ENCODE measurements at regions not wholly inside any gene's neighbourhood (a gene's known extent, or its start where the extent isn't known, plus 50 kb on each side); places are given as distances from the start of the nearest gene placed in this dataset.
"Not testable (repeated sequence)": the region's sequence is repeated elsewhere in the genome, so short reads cannot be mapped to it uniquely, and the experiment has no call there.

DNA sequence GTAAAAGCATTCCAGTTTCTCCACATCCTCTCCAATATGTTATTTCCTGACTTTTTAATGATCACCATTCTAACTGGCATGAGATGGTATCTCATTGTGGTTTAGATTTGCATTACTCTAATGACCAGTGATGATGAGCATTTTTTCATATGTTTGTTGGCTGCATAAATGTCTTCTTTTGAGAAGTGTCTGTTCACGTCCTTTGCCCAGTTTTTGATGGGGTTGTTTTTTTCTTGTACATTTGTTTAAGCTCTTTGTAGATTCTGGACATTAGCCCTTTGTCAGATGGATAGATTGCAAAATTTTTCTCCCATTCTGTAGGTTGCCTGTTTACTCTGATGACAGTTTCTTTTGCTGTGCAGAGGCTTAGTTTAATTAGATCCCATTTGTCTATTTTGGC, 97.7 kb downstream of the EBLN1 start:
- FAIRE-seq; H4K20me1 ChIP-seq (ENCODE audit: insufficient read depth, low read length); H3K36me3 ChIP-seq (replicated peaks in 1 of 2; ENCODE audit: control insufficient read depth in 1 of 2, insufficient read depth in 2 of 2, low read length in 2 of 2); BruUV-seq (replicated peaks); H3K79me2 ChIP-seq (ENCODE audit: insufficient read depth, low read length); ATAC-seq; H3K4me2 ChIP-seq (ENCODE audit: low read depth, low read length); H3K9ac ChIP-seq (ENCODE audit: insufficient read depth, low read depth, low read length); CTCF ChIA-PET (ENCODE audit: low intra/inter-chr PET ratio, low total read pairs); H3K9me3 ChIP-seq (ENCODE audit: low read length); in situ Hi-C loops (cut with HindIII; ENCODE audit: extremely low pct_ligation_motif_present, low pct_unique_long_range_greater_than_20kb); H3K4me1 ChIP-seq (ENCODE audit: insufficient read depth, low read length); H3K27me3 ChIP-seq (ENCODE audit: control insufficient read depth in 1 of 2, insufficient read depth in 2 of 2, low read length in 2 of 2); H2AFZ ChIP-seq (ENCODE audit: low read length); intact Hi-C loops (cut with micrococcal nuclease; ENCODE audit: unreplicated experiment); DNase-seq (ENCODE audit: low spot score); POLR2A ChIA-PET; H3K27ac ChIP-seq (ENCODE audit: extremely low read length, insufficient read depth, low read length); H3K4me3 ChIP-seq (replicated peaks in 1 of 3; ENCODE audit: insufficient read depth in 1 of 3, low read depth in 2 of 3, low read length in 3 of 3): not testable (repeated sequence)
- WGBS (ENCODE audit: low lambda C conversion rate) = 4% methylated on average over 1 of the region's 1 CpG

DNA sequence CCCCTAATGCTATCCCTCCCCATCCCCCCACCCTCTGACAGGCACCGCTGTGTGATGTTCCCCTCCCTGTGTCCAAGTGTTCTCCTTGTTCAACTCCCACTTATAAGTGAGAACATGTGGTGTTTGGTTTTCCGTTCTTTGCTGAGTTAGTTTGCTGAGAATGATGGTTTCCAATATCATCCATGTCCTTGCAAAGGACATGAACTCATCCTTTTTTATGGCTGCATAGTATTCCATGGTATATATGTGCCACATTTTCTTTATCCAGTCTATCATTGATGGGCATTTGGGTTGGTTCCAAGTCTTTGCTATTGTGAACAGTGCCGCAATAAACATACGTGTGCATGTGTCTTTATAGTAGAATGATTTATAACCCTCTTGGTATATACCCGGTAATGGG, 98.2 kb downstream of the EBLN1 start:
- H3K27me3 ChIP-seq (ENCODE audit: control insufficient read depth in 1 of 2, insufficient read depth in 2 of 2, low read length in 2 of 2); CTCF ChIA-PET (ENCODE audit: low intra/inter-chr PET ratio, low total read pairs); H3K9ac ChIP-seq (ENCODE audit: insufficient read depth, low read depth, low read length); H3K27ac ChIP-seq (ENCODE audit: extremely low read length, insufficient read depth, low read length); in situ Hi-C loops (cut with HindIII; ENCODE audit: extremely low pct_ligation_motif_present, low pct_unique_long_range_greater_than_20kb); H3K9me3 ChIP-seq (ENCODE audit: low read length); POLR2A ChIA-PET; H3K4me1 ChIP-seq (ENCODE audit: insufficient read depth, low read length); BruUV-seq (replicated peaks); H3K4me2 ChIP-seq (ENCODE audit: low read depth, low read length); DNase-seq (ENCODE audit: low spot score); H4K20me1 ChIP-seq (ENCODE audit: insufficient read depth, low read length); H3K79me2 ChIP-seq (ENCODE audit: insufficient read depth, low read length); H3K36me3 ChIP-seq (replicated peaks in 1 of 2; ENCODE audit: control insufficient read depth in 1 of 2, insufficient read depth in 2 of 2, low read length in 2 of 2); H3K4me3 ChIP-seq (replicated peaks in 1 of 3; ENCODE audit: insufficient read depth in 1 of 3, low read depth in 2 of 3, low read length in 3 of 3); intact Hi-C loops (cut with micrococcal nuclease; ENCODE audit: unreplicated experiment); ATAC-seq; FAIRE-seq; H2AFZ ChIP-seq (ENCODE audit: low read length): not testable (repeated sequence)
- 64% methylated on average over 5 of the region's 5 CpGs for WGBS (ENCODE audit: low lambda C conversion rate)

DNA sequence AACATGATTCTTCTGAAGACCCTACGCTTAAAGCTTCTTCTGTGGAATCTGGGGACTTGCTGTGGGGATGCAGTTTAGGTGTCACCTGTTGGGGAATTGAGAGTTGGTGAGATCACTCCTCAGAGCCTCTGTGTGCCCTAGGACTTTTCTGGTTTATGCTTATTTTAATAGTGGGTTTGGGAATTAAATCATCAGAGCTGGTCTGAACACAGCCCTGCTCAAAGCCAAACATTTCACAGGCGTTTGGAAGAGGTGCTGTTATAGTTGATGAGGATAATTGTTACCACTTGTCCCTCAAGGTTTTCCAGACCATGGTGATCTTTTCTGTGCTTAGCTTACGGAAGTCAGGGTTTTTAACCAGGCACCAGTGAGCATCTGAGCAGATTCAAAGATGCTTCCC, 106.1 kb downstream of the EBLN1 start:
- no peaks in the 10 kb centered on the region for H3K4me1 ChIP-seq (ENCODE audit: insufficient read depth, low read length)
- H3K27me3 ChIP-seq (ENCODE audit: control insufficient read depth in 1 of 2, insufficient read depth in 2 of 2, low read length in 2 of 2) = peaks cover 0 to 6% of the 10 kb centered on the region in 2 experiments; a peak in 2 of 5 replicates
- BruUV-seq (replicated peaks) = no TSS peak
- intact Hi-C loops (cut with micrococcal nuclease; ENCODE audit: unreplicated experiment) = no loop called here
- no peak for ATAC-seq
- H3K9me3 ChIP-seq (ENCODE audit: low read length) = no peaks in the 10 kb centered on the region
- no peaks in the 10 kb centered on the region for H3K79me2 ChIP-seq (ENCODE audit: insufficient read depth, low read length)
- no peak overlapping the region for H3K4me3 ChIP-seq (replicated peaks in 1 of 3; ENCODE audit: insufficient read depth in 1 of 3, low read depth in 2 of 3, low read length in 3 of 3)
- H3K9ac ChIP-seq (ENCODE audit: insufficient read depth, low read depth, low read length) = no peak overlapping the region
- TF ChIP-seq EHMT2 (IDR thresholded peaks at IDR 0.05; ENCODE audit: borderline replicate concordance, low read depth, low read length) (no peak), CHD4 (IDR thresholded peaks at IDR 0.05; ENCODE audit: borderline replicate concordance, low read length) (no peak), ARID2 (CRISPR knock-in tag; IDR thresholded peaks at IDR 0.05; ENCODE audit: borderline replicate concordance) (no peak)
- FAIRE-seq = no peak
- H4K20me1 ChIP-seq (ENCODE audit: insufficient read depth, low read length) = no peaks in the 10 kb centered on the region
- ChIA-PET CTCF (ENCODE audit: low intra/inter-chr PET ratio, low total read pairs) (no interaction called here), POLR2A (no interaction called here)
- no peak overlapping the region for H3K4me2 ChIP-seq (ENCODE audit: low read depth, low read length)
- H2AFZ ChIP-seq (ENCODE audit: low read length) = no peak overlapping the region
- H3K27ac ChIP-seq (ENCODE audit: extremely low read length, insufficient read depth, low read length) = no peak overlapping the region
- DNase-seq (ENCODE audit: low spot score) = no peak
- in situ Hi-C loops (cut with HindIII; ENCODE audit: extremely low pct_ligation_motif_present, low pct_unique_long_range_greater_than_20kb) = no loop called here
- 33% methylated on average over 3 of the region's 3 CpGs for WGBS (ENCODE audit: low lambda C conversion rate)
- H3K36me3 ChIP-seq (replicated peaks in 1 of 2; ENCODE audit: control insufficient read depth in 1 of 2, insufficient read depth in 2 of 2, low read length in 2 of 2) = no peaks in the 10 kb centered on the region

Data from HepG2 (cell line).